ENCODE measurements at regions not wholly inside any gene's neighbourhood (a gene's known extent, or its start where the extent isn't known, plus 50 kb on each side); places are given as distances from the start of the nearest gene placed in this dataset.
"Not testable (repeated sequence)": the region's sequence is repeated elsewhere in the genome, so short reads cannot be mapped to it uniquely, and the experiment has no call there.

- no peak for DNase-seq
Observed at GRCh38 chr1:60861961-60862567, 220.3 kb upstream of the NFIA start.

- no peak for DNase-seq
Observed at GRCh38 chr1:60859111-60859510, 223.2 kb upstream of the NFIA start.

GRCh38 chr1:60857851-60858250, 224.5 kb upstream of the NFIA start:
- DNase-seq, result no peak

GRCh38 chr1:60850084-60850483, 232.3 kb upstream of the NFIA start:
- DNase-seq, result no peak

- DNase-seq, result no peak
Observed at GRCh38 chr1:60849401-60849800, 233.0 kb upstream of the NFIA start.

- DNase-seq, result no peak
Observed at GRCh38 chr1:60848583-60849188, 233.7 kb upstream of the NFIA start.

GRCh38 chr1:60847855-60848582, 234.3 kb upstream of the NFIA start:
- DNase-seq, result no peak

- no peak for DNase-seq
Observed at GRCh38 chr1:60847391-60847790, 235.0 kb upstream of the NFIA start.

GRCh38 chr1:60845659-60846058, 236.7 kb upstream of the NFIA start:
- DNase-seq, result not testable (repeated sequence)

- no peak for DNase-seq
Observed at GRCh38 chr1:60842304-60842703, 240.1 kb upstream of the NFIA start.

GRCh38 chr1:60841116-60842046, 241.0 kb upstream of the NFIA start:
- no peak for DNase-seq

GRCh38 chr1:60840476-60840875, 241.9 kb upstream of the NFIA start:
- DNase-seq, result not testable (repeated sequence)

GRCh38 chr1:60835649-60836048, 246.7 kb upstream of the NFIA start:
- no peak for DNase-seq

GRCh38 chr1:60833173-60833572, 249.2 kb upstream of the NFIA start:
- DNase-seq, result no peak

- no peak for DNase-seq
Observed at GRCh38 chr1:60832367-60832766, 250.0 kb upstream of the NFIA start.

GRCh38 chr1:60831780-60832179, 250.6 kb upstream of the NFIA start:
- no peak for DNase-seq

- no peak for DNase-seq
Observed at GRCh38 chr1:60828944-60829343, 253.4 kb upstream of the NFIA start.

- DNase-seq, result no peak
Observed at GRCh38 chr1:60826320-60827094, 255.9 kb upstream of the NFIA start.

- no peak for DNase-seq
Observed at GRCh38 chr1:60825593-60825992, 256.8 kb upstream of the NFIA start.

GRCh38 chr1:60823151-60823550, 259.2 kb upstream of the NFIA start:
- DNase-seq, result no peak

- DNase-seq, result no peak
Observed at GRCh38 chr1:60822252-60822651, 260.1 kb upstream of the NFIA start.

Measured in right lung (tissue), 2 donors.